DND-41 (cell line): ENCODE measurements at regions not wholly inside any gene's neighbourhood (a gene's known extent, or its start where the extent isn't known, plus 50 kb on each side); places are given as distances from the start of the nearest gene placed in this dataset.

Source experiments
- ATAC-seq: fragments of 200-7000 bp; cut with Tn5 transposase; 3 replicates; pipeline ENCODE4 v1.9.1; 2021; ENCODE audit warnings: low read depth; ENCODE audit not compliant: insufficient read depth
- DNase-seq: peaks from one replicate; pipeline ENCODE4 v3.0.0-alpha.2; 2020
- H2AFZ ChIP-seq: 2 replicates; pipeline ENCODE4 v1.6.0; 2012; ENCODE audit warnings: low read depth, low read length
- H3K27ac ChIP-seq: 2 replicates; pipeline ENCODE4 v1.5.1; 2012; ENCODE audit warnings: low read length, inconsistent platforms
- H3K27me3 ChIP-seq: fragments of 200-600 bp; sonication (generic); 2 replicates; pipeline ENCODE4 v1.6.0; 2012; ENCODE audit warnings: low read length, mild to moderate bottlenecking, inconsistent platforms; ENCODE audit not compliant: insufficient read depth, poor library complexity
- H3K36me3 ChIP-seq: 2 replicates; pipeline ENCODE4 v1.5.1; 2012; ENCODE audit warnings: low read length, inconsistent platforms; ENCODE audit not compliant: insufficient read depth
- H3K4me1 ChIP-seq: 2 replicates; pipeline ENCODE4 v1.5.1; 2012; ENCODE audit warnings: mild to moderate bottlenecking, low read length; ENCODE audit not compliant: insufficient read depth
- H3K4me2 ChIP-seq: 2 replicates; pipeline ENCODE4 v1.6.0; 2012; ENCODE audit warnings: mild to moderate bottlenecking, moderate library complexity, low read length, inconsistent platforms; ENCODE audit not compliant: insufficient read depth
- H3K4me3 ChIP-seq, 2 experiments: fragments of 200-600 bp in 1 of 2; shearing (Covaris generic) in 1 of 2; 2 replicates each; pipeline ENCODE4 v1.5.1; 2012 to 2016; ENCODE audit warnings: inconsistent platforms in 2 of 2, low read length in 2 of 2, mild to moderate bottlenecking in 2 of 2, low read depth in 1 of 2, moderate library complexity in 1 of 2
- H3K79me2 ChIP-seq: 2 replicates; pipeline ENCODE4 v1.6.0; 2012; ENCODE audit warnings: low read length, inconsistent platforms; ENCODE audit not compliant: insufficient read depth
- H3K9ac ChIP-seq: 2 replicates; pipeline ENCODE4 v1.6.0; 2012; ENCODE audit warnings: low read depth, mild to moderate bottlenecking, inconsistent platforms, low read length, moderate library complexity
- H3K9me3 ChIP-seq: 2 replicates; pipeline ENCODE4 v1.5.1; 2012; ENCODE audit warnings: low read length, moderate library complexity, mild to moderate bottlenecking, inconsistent platforms; ENCODE audit not compliant: insufficient read depth, severe bottlenecking
- H4K20me1 ChIP-seq: 2 replicates; pipeline ENCODE4 v1.6.0; 2012; ENCODE audit warnings: low read length; ENCODE audit not compliant: insufficient read depth
- CTCF ChIP-seq: IDR thresholded peaks from 2 replicates; pipeline ENCODE4 v1.5.1; 2012; ENCODE audit warnings: borderline replicate concordance, low read length, moderate library complexity, mild to moderate bottlenecking; ENCODE audit not compliant: poor library complexity, severe bottlenecking; ENCODE audit errors: extremely low read depth
- EZH2 ChIP-seq: IDR thresholded peaks from 3 replicates; pipeline ENCODE4 v1.6.1; 2012; ENCODE audit warnings: borderline replicate concordance, low read depth, mild to moderate bottlenecking, moderate library complexity, low read length, inconsistent platforms; ENCODE audit not compliant: severe bottlenecking

- TF ChIP-seq EZH2 (no peak), CTCF (no peak)
- no peak overlapping the region for H3K27ac ChIP-seq
- H2AFZ ChIP-seq, result no peak overlapping the region
- no peaks in the 10 kb centered on the region for H3K36me3 ChIP-seq
- H4K20me1 ChIP-seq, result no peaks in the 10 kb centered on the region
- H3K9ac ChIP-seq, result no peak overlapping the region
- peaks cover 35% of the 10 kb centered on the region for H3K27me3 ChIP-seq
- peaks cover 2% of the 10 kb centered on the region for H3K9me3 ChIP-seq
- H3K4me2 ChIP-seq, result no peak overlapping the region
- H3K4me3 ChIP-seq, result no peak overlapping the region
- ATAC-seq (no peak), DNase-seq (no peak)
- H3K4me1 ChIP-seq, result no peaks in the 10 kb centered on the region
- H3K79me2 ChIP-seq, result no peaks in the 10 kb centered on the region
These were observed 86.0 kb downstream of the ING1 start for GRCh38 chr13:110799246-110800236.

- no peak for DNase-seq
- no peaks in the 10 kb centered on the region for H3K36me3 ChIP-seq
- peaks cover 41% of the 10 kb centered on the region for H3K27me3 ChIP-seq
- H3K79me2 ChIP-seq, result no peaks in the 10 kb centered on the region
- H3K4me1 ChIP-seq, result no peaks in the 10 kb centered on the region
- TF ChIP-seq CTCF (no peak), EZH2 (no peak)
- H3K9ac ChIP-seq, result no peak overlapping the region
- no peak overlapping the region for H3K4me3 ChIP-seq
- no peaks in the 10 kb centered on the region for H3K9me3 ChIP-seq
- H3K27ac ChIP-seq, result no peak overlapping the region
- H3K4me2 ChIP-seq, result no peak overlapping the region
- H2AFZ ChIP-seq, result no peak overlapping the region
- no peak for ATAC-seq
- H4K20me1 ChIP-seq, result no peaks in the 10 kb centered on the region
These were observed 87.5 kb downstream of the ING1 start for GRCh38 chr13:110801044-110801443.

GRCh38 chr13:110802260-110802659, 88.8 kb downstream of the ING1 start:
- no peak for ATAC-seq
- Histone ChIP-seq H3K4me3 (no peak overlapping the region), H3K4me1 (no peaks in the 10 kb centered on the region), H2AFZ (no peak overlapping the region), H3K79me2 (no peaks in the 10 kb centered on the region), H3K9me3 (no peaks in the 10 kb centered on the region), H3K36me3 (no peaks in the 10 kb centered on the region), H3K27ac (no peak overlapping the region), H4K20me1 (no peaks in the 10 kb centered on the region), H3K27me3 (peaks cover 41% of the 10 kb centered on the region), H3K4me2 (no peak overlapping the region), H3K9ac (no peak overlapping the region)
- no peak for DNase-seq
- TF ChIP-seq CTCF (no peak), EZH2 (no peak)
